Upper lobe of left lung (tissue), 6 donors: ENCODE measurements at regions not wholly inside any gene's neighbourhood (a gene's known extent, or its start where the extent isn't known, plus 50 kb on each side); places are given as distances from the start of the nearest gene placed in this dataset.

Experiments
- ATAC-seq, 2 donors: fragments of 200-7000 bp; cut with Tn5 transposase; one replicate each; pipeline ENCODE4 v1.9.1; 2022; ENCODE audit warnings: mild to moderate bottlenecking in 2 of 2, moderate library complexity in 2 of 2; ENCODE audit not compliant: low FRiP score in 2 of 2
- DNase-seq, 2 donors: peaks; one replicate each; pipeline ENCODE4 v3.0.0-alpha.2; 2019 to 2020
- H3K27ac ChIP-seq, 4 donors: fragments of 200-600 bp; sonication (generic); one replicate each; pipeline ENCODE4 v1.5.1; 2016 to 2019
- H3K27me3 ChIP-seq, 4 donors: fragments of 200-600 bp; sonication (generic); one replicate each; pipeline ENCODE4 v1.5.1; 2017 to 2019
- H3K36me3 ChIP-seq, 4 donors: fragments of 200-600 bp; sonication (generic); one replicate each; pipeline ENCODE4 v1.5.1; 2016 to 2019
- H3K4me1 ChIP-seq, 4 donors: fragments of 200-600 bp; sonication (generic); one replicate each; pipeline ENCODE4 v1.5.1; 2018 to 2019
- H3K4me3 ChIP-seq, 4 donors: fragments of 200-600 bp; sonication (generic); one replicate each; pipeline ENCODE4 v1.5.1; 2017 to 2019; ENCODE audit warnings: mild to moderate bottlenecking in 2 of 4, moderate library complexity in 1 of 4
- H3K9me3 ChIP-seq, 4 donors: fragments of 200-600 bp; sonication (generic); one replicate each; pipeline ENCODE4 v1.5.1; 2018 to 2019
- EP300 ChIP-seq, 4 donors: sonication (generic); formaldehyde crosslinking; IDR thresholded peaks; one replicate each; pipeline ENCODE4 v1.5.1; 2017; ENCODE audit warnings: antibody characterized with exemption in 4 of 4, control low read depth in 2 of 4
- POLR2A ChIP-seq, 4 donors: fragments of 450-650 bp; IDR thresholded peaks; one replicate each; pipeline ENCODE4 v1.5.1; 2016 to 2017; ENCODE audit warnings: antibody characterized with exemption in 4 of 4, mild to moderate bottlenecking in 2 of 4
- POLR2AphosphoS5 ChIP-seq, 2 donors: sonication (generic); formaldehyde crosslinking; IDR thresholded peaks; one replicate each; pipeline ENCODE4 v1.5.1; 2017; ENCODE audit warnings: antibody characterized with exemption in 2 of 2
- WGBS, 2 donors: methylation state at CpG; one replicate each; pipeline ENCODE4 v1.1.5; 2017 to 2018; 5-methylcytosine and 5-hydroxymethylcytosine counted together
- TF ChIP-seq, protein P1 (sequence below), 6 experiments: fragments of 450-650 bp in 4 of 6; fragments of 200-600 bp in 2 of 6; sonication (generic) in 2 of 6; IDR thresholded peaks; one replicate each; pipeline ENCODE4 v1.5.1; 2016 to 2019; ENCODE audit warnings: antibody characterized with exemption in 6 of 6
- donor health status: DM: no; HTN: no; CAD: no; lungs with moderate emphysema.
- donor health status: DM: no; HTN: yes; CAD: no; lungs with severe emphysema.

DNA sequence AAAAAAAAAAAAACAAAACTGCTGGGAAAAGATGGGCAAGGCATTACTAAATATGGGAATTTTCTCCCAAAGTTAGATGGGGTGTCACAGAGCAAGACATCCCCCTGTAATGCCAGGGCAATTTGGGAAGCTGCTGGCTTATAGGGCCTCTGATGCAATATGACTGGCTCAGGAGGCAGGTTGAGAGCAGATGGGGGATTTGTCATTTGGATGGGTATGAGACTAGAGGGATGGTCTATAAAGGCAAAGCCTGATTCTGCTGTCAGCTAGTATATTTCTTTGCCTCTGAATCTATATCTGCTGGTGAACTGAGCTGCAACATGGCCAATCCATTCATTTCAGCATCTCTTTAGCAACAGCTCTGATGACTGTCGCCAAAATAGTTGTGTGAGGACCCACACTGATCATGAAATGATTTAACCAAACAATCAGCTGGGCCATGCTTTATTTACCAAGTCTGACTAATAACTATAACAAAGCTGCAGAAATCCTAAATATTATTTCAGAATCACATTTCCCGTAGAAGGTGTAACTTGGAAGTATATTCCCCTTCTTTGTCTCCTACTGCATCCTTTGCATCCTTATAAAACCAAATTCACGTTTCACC lies 455.1 kb upstream of the ZNF608 start:
- Histone ChIP-seq H3K4me3 (no peak overlapping the region), H3K4me1 (peaks cover 0 to 8% (median 3%) of the 10 kb centered on the region in 4 donors), H3K27ac (no peak overlapping the region), H3K36me3 (no peaks in the 10 kb centered on the region), H3K9me3 (no peaks in the 10 kb centered on the region), H3K27me3 (no peaks in the 10 kb centered on the region)
- 92 to 100% methylated on average over 3 of the region's 3 CpGs for WGBS, 2 donors
- ATAC-seq (no peak), DNase-seq (no peak)
- TF ChIP-seq POLR2AphosphoS5 (IDR thresholded peaks at IDR 0.05) (no peak), EP300 (IDR thresholded peaks at IDR 0.05) (no peak)
- TF ChIP-seq, protein P1, sequence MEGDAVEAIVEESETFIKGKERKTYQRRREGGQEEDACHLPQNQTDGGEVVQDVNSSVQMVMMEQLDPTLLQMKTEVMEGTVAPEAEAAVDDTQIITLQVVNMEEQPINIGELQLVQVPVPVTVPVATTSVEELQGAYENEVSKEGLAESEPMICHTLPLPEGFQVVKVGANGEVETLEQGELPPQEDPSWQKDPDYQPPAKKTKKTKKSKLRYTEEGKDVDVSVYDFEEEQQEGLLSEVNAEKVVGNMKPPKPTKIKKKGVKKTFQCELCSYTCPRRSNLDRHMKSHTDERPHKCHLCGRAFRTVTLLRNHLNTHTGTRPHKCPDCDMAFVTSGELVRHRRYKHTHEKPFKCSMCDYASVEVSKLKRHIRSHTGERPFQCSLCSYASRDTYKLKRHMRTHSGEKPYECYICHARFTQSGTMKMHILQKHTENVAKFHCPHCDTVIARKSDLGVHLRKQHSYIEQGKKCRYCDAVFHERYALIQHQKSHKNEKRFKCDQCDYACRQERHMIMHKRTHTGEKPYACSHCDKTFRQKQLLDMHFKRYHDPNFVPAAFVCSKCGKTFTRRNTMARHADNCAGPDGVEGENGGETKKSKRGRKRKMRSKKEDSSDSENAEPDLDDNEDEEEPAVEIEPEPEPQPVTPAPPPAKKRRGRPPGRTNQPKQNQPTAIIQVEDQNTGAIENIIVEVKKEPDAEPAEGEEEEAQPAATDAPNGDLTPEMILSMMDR (IDR thresholded peaks at IDR 0.05) = no peak

DNA sequence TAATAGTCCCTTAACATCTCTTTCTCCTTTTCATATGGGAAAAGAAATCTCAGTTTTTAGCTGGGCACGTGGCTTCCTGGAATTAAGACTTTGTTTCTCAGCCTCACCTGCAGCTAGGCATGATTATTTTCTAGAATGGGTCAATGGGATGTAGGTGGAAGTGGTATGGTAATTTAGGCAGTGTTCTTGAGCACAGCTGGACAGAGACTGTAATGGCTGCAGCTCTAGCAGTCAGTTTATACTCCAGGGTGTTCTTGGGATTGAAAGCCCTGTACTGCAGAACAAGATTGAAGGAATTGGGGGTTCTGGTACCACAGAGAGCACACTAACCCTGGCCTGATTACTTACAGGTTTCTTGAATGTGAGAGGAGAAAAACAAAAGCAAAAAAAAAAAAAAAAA lies 455.9 kb upstream of the ZNF608 start:
- TF ChIP-seq, protein P1 (IDR thresholded peaks at IDR 0.05) = no peak
- TF ChIP-seq EP300 (IDR thresholded peaks at IDR 0.05) (no peak), POLR2A (IDR thresholded peaks at IDR 0.05) (no peak), POLR2AphosphoS5 (IDR thresholded peaks at IDR 0.05) (no peak)
- WGBS, 2 donors = 86 to 92% methylated on average over 1 of the region's 1 CpG

DNA sequence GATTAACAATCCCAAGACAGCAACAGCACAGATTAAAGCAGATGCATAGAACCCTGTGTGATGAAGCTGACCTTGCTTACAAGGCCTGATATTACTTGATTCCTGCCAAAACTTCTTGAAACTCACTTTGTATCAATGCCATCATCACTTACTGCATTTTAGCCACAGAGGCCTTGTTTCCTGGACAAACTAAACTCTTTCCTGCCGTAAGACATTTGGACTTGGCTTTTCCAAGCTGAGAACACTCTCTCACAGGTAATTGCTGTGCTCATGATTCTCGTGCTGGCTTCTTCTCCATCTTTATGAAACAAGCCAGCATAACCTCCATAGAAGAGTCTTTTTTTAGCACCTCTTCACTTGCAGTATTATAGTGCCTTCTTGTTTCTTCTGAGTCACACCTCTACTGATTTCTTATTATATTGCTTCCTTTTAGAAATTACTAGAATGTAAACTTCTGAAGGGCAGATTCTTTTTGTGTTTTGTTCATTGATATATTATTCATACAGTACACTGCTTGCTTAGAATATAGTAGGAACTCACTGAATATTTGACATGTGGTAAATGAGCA lies 456.5 kb upstream of the ZNF608 start:
- Histone ChIP-seq H3K36me3 (no peaks in the 10 kb centered on the region), H3K4me1 (peaks cover 0 to 8% (median 3%) of the 10 kb centered on the region in 4 donors), H3K9me3 (no peaks in the 10 kb centered on the region), H3K4me3 (no peak overlapping the region), H3K27me3 (no peaks in the 10 kb centered on the region), H3K27ac (no peak overlapping the region)
- ATAC-seq = no peak
- TF ChIP-seq POLR2A (IDR thresholded peaks at IDR 0.05) (no peak), EP300 (IDR thresholded peaks at IDR 0.05) (no peak), POLR2AphosphoS5 (IDR thresholded peaks at IDR 0.05) (no peak)
- TF ChIP-seq, protein P1 (IDR thresholded peaks at IDR 0.05) = no peak
- no peak for DNase-seq
- WGBS, 2 donors = 83 to 89% methylated on average over 2 of the region's 2 CpGs

More for the DNA sequence above, 455.9 kb upstream of the ZNF608 start:
- H3K36me3 ChIP-seq = no peaks in the 10 kb centered on the region
- peaks cover 0 to 8% (median 3%) of the 10 kb centered on the region in 4 donors for H3K4me1 ChIP-seq
- DNase-seq (no peak), ATAC-seq (no peak)
- no peak overlapping the region for H3K4me3 ChIP-seq
- no peaks in the 10 kb centered on the region for H3K27me3 ChIP-seq
- H3K9me3 ChIP-seq = no peaks in the 10 kb centered on the region
- no peak overlapping the region for H3K27ac ChIP-seq

DNA sequence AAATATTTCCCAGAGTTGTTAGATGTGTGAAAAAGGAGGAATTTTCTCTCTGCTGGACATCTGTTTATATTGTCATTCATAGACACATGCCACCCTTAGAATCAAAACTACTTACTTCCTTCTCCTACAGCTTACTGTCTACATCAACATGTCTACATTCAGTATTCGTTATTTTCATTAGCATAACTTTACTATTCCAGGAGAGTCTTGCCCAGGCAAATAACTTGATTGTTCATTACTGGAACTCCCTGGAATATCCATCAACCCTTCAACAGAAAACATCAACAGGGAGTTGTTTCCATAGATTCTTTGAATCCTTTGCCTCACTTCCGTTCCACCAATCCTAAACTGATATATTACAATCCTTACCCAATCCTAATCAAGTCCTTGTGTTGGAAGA lies 457.5 kb upstream of the ZNF608 start:
- Histone ChIP-seq H3K9me3 (no peaks in the 10 kb centered on the region), H3K36me3 (no peaks in the 10 kb centered on the region), H3K4me3 (no peak overlapping the region), H3K27me3 (no peaks in the 10 kb centered on the region), H3K27ac (no peak overlapping the region), H3K4me1 (peaks cover 0 to 3% (median 0%) of the 10 kb centered on the region in 4 donors)
- TF ChIP-seq EP300 (IDR thresholded peaks at IDR 0.05) (no peak), POLR2AphosphoS5 (IDR thresholded peaks at IDR 0.05) (no peak), POLR2A (IDR thresholded peaks at IDR 0.05) (no peak)
- TF ChIP-seq, protein P1 (IDR thresholded peaks at IDR 0.05) = no peak
- whole genome bisulfite sequencing, 2 donors = 90 to 95% methylated on average over 2 of the region's 2 CpGs
- no peak for ATAC-seq
- DNase-seq = no peak
